Peyer's patch (tissue), 4 donors: ENCODE measurements at regions not wholly inside any gene's neighbourhood (a gene's known extent, or its start where the extent isn't known, plus 50 kb on each side); places are given as distances from the start of the nearest gene placed in this dataset.

Source experiments
- DNase-seq, 3 donors: peaks; one replicate each; pipeline ENCODE4 v3.0.0-alpha.2; 2017 to 2019
- H3K27ac ChIP-seq, 4 donors: fragments of 200-600 bp; sonication (generic); one replicate each; pipeline ENCODE4 v1.5.1; 2016 to 2019
- H3K27me3 ChIP-seq, 2 donors: fragments of 200-600 bp; sonication (generic); one replicate each; pipeline ENCODE4 v1.5.1; 2019
- H3K36me3 ChIP-seq, 3 donors: fragments of 200-600 bp; sonication (generic); one replicate each; pipeline ENCODE4 v1.5.1; 2016 to 2019
- H3K4me1 ChIP-seq, 4 donors: fragments of 200-600 bp; sonication (generic); one replicate each; pipeline ENCODE4 v1.5.1; 2016 to 2019
- H3K4me3 ChIP-seq, 4 donors: fragments of 200-600 bp; sonication (generic); 1 replicate in 3 of 4; 2 replicates in 1 of 4; pipeline ENCODE4 v1.5.1; 2016 to 2019; ENCODE audit warnings: mild to moderate bottlenecking in 1 of 4
- H3K9me3 ChIP-seq, 4 donors: fragments of 200-600 bp; sonication (generic); one replicate each; pipeline ENCODE4 v1.5.1; 2016 to 2019; ENCODE audit warnings: mild to moderate bottlenecking in 1 of 4
- CTCF ChIP-seq, 6 experiments: fragments of 450-650 bp in 4 of 6; fragments of 200-600 bp in 2 of 6; sonication (generic) in 1 of 6; IDR thresholded peaks; one replicate each; pipeline ENCODE4 v1.5.1; 2017 to 2019; ENCODE audit warnings: antibody characterized with exemption in 6 of 6, mild to moderate bottlenecking in 3 of 6, moderate library complexity in 1 of 6
- POLR2A ChIP-seq, 2 donors: fragments of 450-650 bp; IDR thresholded peaks; one replicate each; pipeline ENCODE4 v1.5.1; 2017; ENCODE audit warnings: antibody characterized with exemption in 2 of 2, mild to moderate bottlenecking in 2 of 2, moderate library complexity in 2 of 2

- Histone ChIP-seq H3K4me3 (no peak overlapping the region), H3K27ac (no peak overlapping the region), H3K36me3 (no peaks in the 10 kb centered on the region), H3K4me1 (no peaks in the 10 kb centered on the region), H3K9me3 (no peaks in the 10 kb centered on the region), H3K27me3 (no peaks in the 10 kb centered on the region)
- DNase-seq: no peak
- TF ChIP-seq POLR2A (IDR thresholded peaks at IDR 0.05) (no peak), CTCF (IDR thresholded peaks at IDR 0.05) (no peak)
These were observed 379.1 kb upstream of the CCNH start for GRCh38 chr5:87791869-87792268.

DNA sequence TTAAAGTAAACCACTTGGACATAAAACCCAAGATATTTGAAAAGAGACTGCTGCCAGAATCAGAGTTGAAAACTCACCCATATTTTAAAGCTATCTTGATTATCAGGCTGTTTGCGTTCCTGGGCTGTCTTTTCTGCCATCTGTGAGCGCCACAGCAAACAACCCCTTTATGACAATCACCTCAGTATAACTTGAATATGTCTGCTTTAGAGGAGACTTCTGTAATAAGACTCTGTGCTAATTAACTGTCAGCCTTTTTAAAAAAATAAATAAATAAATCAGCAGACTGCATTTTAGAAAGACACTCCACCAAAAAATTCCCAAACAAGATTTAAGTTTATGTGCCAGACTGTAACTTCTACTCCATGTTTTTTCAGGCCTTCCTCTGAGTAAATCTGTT, 375.7 kb upstream of the CCNH start:
- no peaks in the 10 kb centered on the region for H3K4me1 ChIP-seq
- TF ChIP-seq POLR2A (IDR thresholded peaks at IDR 0.05) (no peak), CTCF (IDR thresholded peaks at IDR 0.05) (no peak)
- no peak overlapping the region for H3K4me3 ChIP-seq
- H3K27ac ChIP-seq: no peak overlapping the region
- DNase-seq: no peak
- H3K27me3 ChIP-seq: no peaks in the 10 kb centered on the region
- H3K36me3 ChIP-seq: no peaks in the 10 kb centered on the region
- H3K9me3 ChIP-seq: no peaks in the 10 kb centered on the region

- Histone ChIP-seq H3K27me3 (no peaks in the 10 kb centered on the region), H3K4me3 (no peak overlapping the region), H3K4me1 (no peaks in the 10 kb centered on the region), H3K36me3 (no peaks in the 10 kb centered on the region), H3K9me3 (no peaks in the 10 kb centered on the region), H3K27ac (no peak overlapping the region)
- TF ChIP-seq CTCF (IDR thresholded peaks at IDR 0.05): no peak
- TF ChIP-seq POLR2A (IDR thresholded peaks at IDR 0.05): no peak
- no peak for DNase-seq
These were observed 375.0 kb upstream of the CCNH start for GRCh38 chr5:87787625-87788256.

- no peaks in the 10 kb centered on the region for H3K27me3 ChIP-seq
- TF ChIP-seq CTCF (IDR thresholded peaks at IDR 0.05): no peak
- TF ChIP-seq POLR2A (IDR thresholded peaks at IDR 0.05): no peak
- no peaks in the 10 kb centered on the region for H3K4me1 ChIP-seq
- no peak overlapping the region for H3K4me3 ChIP-seq
- no peaks in the 10 kb centered on the region for H3K36me3 ChIP-seq
- H3K9me3 ChIP-seq: no peaks in the 10 kb centered on the region
- H3K27ac ChIP-seq: no peak overlapping the region
- DNase-seq: no peak
These were observed 374.4 kb upstream of the CCNH start for GRCh38 chr5:87787086-87787485.

DNA sequence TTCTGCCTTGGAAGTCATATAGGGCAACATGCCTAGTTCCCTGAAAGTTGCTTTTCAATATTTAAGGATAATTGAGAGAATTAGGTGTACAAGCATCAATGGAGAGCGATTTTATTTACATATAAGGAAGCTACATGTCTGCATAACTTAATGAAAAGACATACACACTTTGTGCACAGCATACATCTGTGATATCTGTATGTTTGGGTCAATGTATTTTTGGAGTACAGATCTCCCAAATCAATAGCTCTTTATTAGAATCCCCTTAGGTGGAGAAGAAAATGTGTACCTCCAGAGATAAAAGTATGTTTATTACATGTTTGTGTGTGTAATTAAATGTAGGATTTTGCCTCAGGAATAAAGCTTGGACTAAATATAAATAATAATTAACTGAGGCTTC, 373.7 kb upstream of the CCNH start:
- Histone ChIP-seq H3K4me3 (no peak overlapping the region), H3K4me1 (no peaks in the 10 kb centered on the region), H3K27me3 (no peaks in the 10 kb centered on the region), H3K27ac (no peak overlapping the region), H3K36me3 (no peaks in the 10 kb centered on the region), H3K9me3 (no peaks in the 10 kb centered on the region)
- DNase-seq: no peak
- no peak for TF ChIP-seq POLR2A (IDR thresholded peaks at IDR 0.05)
- no peak for TF ChIP-seq CTCF (IDR thresholded peaks at IDR 0.05)
